HEK293 (cell line): ENCODE measurements at regions not wholly inside any gene's neighbourhood (a gene's known extent, or its start where the extent isn't known, plus 50 kb on each side); places are given as distances from the start of the nearest gene placed in this dataset.

Experiments used
- CTCF ChIA-PET: fragments of 350-600 bp; formaldehyde crosslinking; extraction: SDS; loops from one replicate; lab custom pipeline; 2021; ENCODE audit warnings: antibody characterized with exemption; lab: Yijun Ruan, JAX
- POLR2A ChIA-PET: fragments of 300-600 bp; formaldehyde crosslinking; extraction: SDS; loops from one replicate; lab custom pipeline; 2020; ENCODE audit warnings: antibody characterized with exemption, inconsistent platforms; lab: Yijun Ruan, JAX
- H3K27ac ChIP-seq: fragments of 200-500 bp; sonication (Bioruptor generic); 2 replicates; pipeline ENCODE4 v1.5.1; 2014; ENCODE audit warnings: low read depth, low read length, control low read depth, inconsistent platforms; ENCODE audit errors: extremely low read depth
- H3K36me3 ChIP-seq, 2 experiments: fragments of 200-500 bp in 1 of 2; sonication (Bioruptor generic) in 1 of 2; 1 replicate in 1 of 2; 2 replicates in 1 of 2; pipeline ENCODE4 v1.5.1; 2014 to 2017; ENCODE audit warnings: inconsistent platforms in 2 of 2, low read length in 2 of 2; ENCODE audit not compliant: control insufficient read depth in 2 of 2, insufficient read depth in 1 of 2
- H3K4me1 ChIP-seq: fragments of 200-500 bp; sonication (Bioruptor generic); 2 replicates; pipeline ENCODE4 v1.5.1; 2014; ENCODE audit warnings: mild to moderate bottlenecking, low read length, inconsistent platforms; ENCODE audit not compliant: control insufficient read depth, insufficient read depth
- H3K4me3 ChIP-seq: 2 replicates; pipeline ENCODE4 v1.5.1; 2011; ENCODE audit warnings: low read depth, mild to moderate bottlenecking, control low read depth, low read length, moderate library complexity
- H3K9me3 ChIP-seq: fragments of 200-500 bp; sonication (Bioruptor generic); 2 replicates; pipeline ENCODE4 v1.5.1; 2014; ENCODE audit warnings: low read depth, low read length, inconsistent platforms; ENCODE audit not compliant: control insufficient read depth, insufficient read depth
- GLI4 ChIP-seq: fragments of 450-650 bp; formaldehyde crosslinking; IDR thresholded peaks from 2 replicates; pipeline ENCODE4 v1.5.1; 2016; ENCODE audit warnings: missing biosample characterization, missing genetic modification characterization
- SP2 ChIP-seq: fragments of 450-650 bp; formaldehyde crosslinking; IDR thresholded peaks from 2 replicates; pipeline ENCODE4 v1.5.1; 2016; ENCODE audit warnings: missing biosample characterization, missing genetic modification characterization
- SP3 ChIP-seq: fragments of 450-650 bp; formaldehyde crosslinking; IDR thresholded peaks from 2 replicates; pipeline ENCODE4 v1.5.1; 2016; ENCODE audit warnings: missing biosample characterization, missing genetic modification characterization
- TCF7L2 ChIP-seq: IDR thresholded peaks from 2 replicates; pipeline ENCODE4 v1.6.1; 2011; ENCODE audit warnings: low read depth, mild to moderate bottlenecking, inconsistent platforms, low read length, moderate library complexity, borderline replicate concordance
- TRIM28 ChIP-seq: IDR thresholded peaks from 2 replicates; pipeline ENCODE4 v1.6.1; 2011; ENCODE audit warnings: low read length, control low read depth, borderline replicate concordance
- ZBTB1 ChIP-seq: fragments of 450-650 bp; formaldehyde crosslinking; IDR thresholded peaks from 2 replicates; pipeline ENCODE4 v1.5.1; 2016; ENCODE audit warnings: missing biosample characterization, missing genetic modification characterization
- ZFP37 ChIP-seq: fragments of 450-650 bp; formaldehyde crosslinking; IDR thresholded peaks from 2 replicates; pipeline ENCODE4 v1.5.1; 2016; ENCODE audit warnings: missing biosample characterization, missing genetic modification characterization
- ZNF133 ChIP-seq: fragments of 450-650 bp; formaldehyde crosslinking; IDR thresholded peaks from 2 replicates; pipeline ENCODE4 v1.5.1; 2016; ENCODE audit warnings: missing biosample characterization, missing genetic modification characterization
- ZNF175 ChIP-seq: fragments of 450-650 bp; formaldehyde crosslinking; IDR thresholded peaks from 2 replicates; pipeline ENCODE4 v1.5.1; 2016; ENCODE audit warnings: missing biosample characterization, missing genetic modification characterization
- ZNF18 ChIP-seq: fragments of 450-650 bp; formaldehyde crosslinking; IDR thresholded peaks from 2 replicates; pipeline ENCODE4 v1.5.1; 2016; ENCODE audit warnings: missing biosample characterization, missing genetic modification characterization
- ZNF335 ChIP-seq: fragments of 450-650 bp; formaldehyde crosslinking; conservative IDR thresholded peaks from 2 replicates; pipeline ENCODE4 v1.5.1; 2016; ENCODE audit warnings: missing biosample characterization, missing genetic modification characterization
- ZNF37A ChIP-seq: fragments of 450-650 bp; IDR thresholded peaks from 2 replicates; pipeline ENCODE4 v1.5.1; 2018; ENCODE audit warnings: missing biosample characterization, missing genetic modification characterization
- ZNF416 ChIP-seq: fragments of 450-650 bp; formaldehyde crosslinking; IDR thresholded peaks from 2 replicates; pipeline ENCODE4 v1.5.1; 2016; ENCODE audit warnings: missing biosample characterization, missing genetic modification characterization
- ZNF426 ChIP-seq: fragments of 450-650 bp; formaldehyde crosslinking; IDR thresholded peaks from 2 replicates; pipeline ENCODE4 v1.5.1; 2017; ENCODE audit warnings: missing biosample characterization, missing genetic modification characterization, mild to moderate bottlenecking, inconsistent platforms, moderate library complexity
- ZNF549 ChIP-seq: fragments of 450-650 bp; IDR thresholded peaks from 2 replicates; pipeline ENCODE4 v1.5.1; 2018; ENCODE audit warnings: missing biosample characterization, missing genetic modification characterization, mild to moderate bottlenecking, inconsistent platforms, moderate library complexity
- ZNF558 ChIP-seq: fragments of 450-650 bp; formaldehyde crosslinking; IDR thresholded peaks from 2 replicates; pipeline ENCODE4 v1.5.1; 2016; ENCODE audit warnings: missing biosample characterization, missing genetic modification characterization
- ZNF596 ChIP-seq: fragments of 450-650 bp; IDR thresholded peaks from 2 replicates; pipeline ENCODE4 v1.5.0; 2018; ENCODE audit warnings: missing biosample characterization, mild to moderate bottlenecking, missing genetic modification characterization, moderate library complexity
- ZNF629 ChIP-seq: fragments of 450-650 bp; formaldehyde crosslinking; IDR thresholded peaks from 2 replicates; pipeline ENCODE4 v1.5.1; 2017; ENCODE audit warnings: missing biosample characterization, missing genetic modification characterization
- ZNF639 ChIP-seq: fragments of 450-650 bp; formaldehyde crosslinking; IDR thresholded peaks from 2 replicates; pipeline ENCODE4 v1.5.1; 2016; ENCODE audit warnings: missing biosample characterization, missing genetic modification characterization
- ZNF664 ChIP-seq: fragments of 450-650 bp; formaldehyde crosslinking; IDR thresholded peaks from 2 replicates; pipeline ENCODE4 v1.5.1; 2016; ENCODE audit warnings: missing biosample characterization, missing genetic modification characterization
- ZNF692 ChIP-seq: fragments of 450-650 bp; formaldehyde crosslinking; IDR thresholded peaks from 2 replicates; pipeline ENCODE4 v1.5.1; 2016; ENCODE audit warnings: missing biosample characterization, missing genetic modification characterization
- ZNF747 ChIP-seq: fragments of 450-650 bp; formaldehyde crosslinking; IDR thresholded peaks from 2 replicates; pipeline ENCODE4 v1.5.1; 2016; ENCODE audit warnings: missing biosample characterization, missing genetic modification characterization
- ZNF837 ChIP-seq: fragments of 450-650 bp; formaldehyde crosslinking; IDR thresholded peaks from 2 replicates; pipeline ENCODE4 v1.5.1; 2016; ENCODE audit warnings: missing biosample characterization, missing genetic modification characterization
- ZSCAN18 ChIP-seq: fragments of 450-650 bp; formaldehyde crosslinking; IDR thresholded peaks from 2 replicates; pipeline ENCODE4 v1.5.1; 2016; ENCODE audit warnings: missing biosample characterization, missing genetic modification characterization

- TF ChIP-seq ZSCAN18 (tag by site-specific recombination) (no peak), ZNF18 (tag by site-specific recombination) (no peak), ZNF837 (no peak), ZBTB1 (tag by site-specific recombination) (no peak), ZNF747 (tag by site-specific recombination) (no peak), ZNF335 (tag by site-specific recombination) (no peak)
- TF ChIP-seq, all 188 proteins: peak for 0
These were observed 228.2 kb upstream of the CNTN3 start (continued) for GRCh38 chr3:74842649-74843048.

GRCh38 chr3:74842141-74842540 lies 227.7 kb upstream of the CNTN3 start:
- TF ChIP-seq ZNF549: no peak
- no peak for TF ChIP-seq TRIM28
- no peak for TF ChIP-seq ZNF596 (tag by site-specific recombination)
- TF ChIP-seq GLI4 (tag by site-specific recombination): no peak
- no peak for TF ChIP-seq ZNF692 (tag by site-specific recombination)
- no peak for TF ChIP-seq ZNF629 (tag by site-specific recombination)
- no peak for TF ChIP-seq ZNF558 (tag by site-specific recombination)
- TF ChIP-seq SP3 (tag by site-specific recombination): no peak
- no peak for TF ChIP-seq ZNF426 (tag by site-specific recombination)
- TF ChIP-seq ZNF639 (tag by site-specific recombination): no peak
- TF ChIP-seq ZNF664: no peak
- TF ChIP-seq TCF7L2: no peak
- TF ChIP-seq ZNF133 (tag by site-specific recombination): no peak
- no peak for TF ChIP-seq ZFP37 (tag by site-specific recombination)
- no peaks in the 10 kb centered on the region for H3K36me3 ChIP-seq
- H3K9me3 ChIP-seq: no peaks in the 10 kb centered on the region
- H3K27ac ChIP-seq: no peak overlapping the region
- POLR2A ChIA-PET: no interaction called here
- CTCF ChIA-PET: interaction anchor here (0.6 kb wide), 1 partner anchor 8 kb away, joined by 3 read pairs; no protein-coding TSS in a partner anchor
- no peaks in the 10 kb centered on the region for H3K4me1 ChIP-seq
- no peak overlapping the region for H3K4me3 ChIP-seq

- Histone ChIP-seq H3K4me3 (no peak overlapping the region), H3K36me3 (no peaks in the 10 kb centered on the region)
- POLR2A ChIA-PET: no interaction called here
- TF ChIP-seq SP2 (tag by site-specific recombination): no peak
- no peak for TF ChIP-seq ZNF416
- no peak for TF ChIP-seq ZNF37A (tag by site-specific recombination)
- no peak for TF ChIP-seq ZNF175 (tag by site-specific recombination)
- TF ChIP-seq, all 188 proteins: peak for 0
- H3K9me3 ChIP-seq: no peaks in the 10 kb centered on the region
- H3K27ac ChIP-seq: no peak overlapping the region
- CTCF ChIA-PET: no interaction called here
- no peaks in the 10 kb centered on the region for H3K4me1 ChIP-seq
These were observed 225.1 kb upstream of the CNTN3 start for GRCh38 chr3:74839566-74839965.
